ENCODE measurements at regions not wholly inside any gene's neighbourhood (a gene's known extent, or its start where the extent isn't known, plus 50 kb on each side); places are given as distances from the start of the nearest gene placed in this dataset.

GRCh38 chr5:98656796-98657195 lies 116.7 kb upstream of the RGMB start:
- no peak overlapping the region for H3K4me3 ChIP-seq (ENCODE audit: low read depth, low read length)
- in situ Hi-C loops (cut with HindIII; ENCODE audit: low sequenced_read_pairs), result no loop called here
- no peak for DNase-seq (ENCODE audit: low read depth)
- no peak for TF ChIP-seq CTCF (IDR thresholded peaks at IDR 0.05; ENCODE audit: low read depth, low read length, missing control alignments)

- in situ Hi-C loops (cut with HindIII; ENCODE audit: low sequenced_read_pairs), result no loop called here
- no peak for TF ChIP-seq CTCF (IDR thresholded peaks at IDR 0.05; ENCODE audit: low read depth, low read length, missing control alignments)
- DNase-seq (ENCODE audit: low read depth), result no peak
- H3K4me3 ChIP-seq (ENCODE audit: low read depth, low read length), result no peak overlapping the region
Observed at GRCh38 chr5:98657559-98657958, 115.9 kb upstream of the RGMB start.

- DNase-seq (ENCODE audit: low read depth), result peak; percentile 19
- no peak for TF ChIP-seq CTCF (IDR thresholded peaks at IDR 0.05; ENCODE audit: low read depth, low read length, missing control alignments)
- H3K4me3 ChIP-seq (ENCODE audit: low read depth, low read length), result no peak overlapping the region
- in situ Hi-C loops (cut with HindIII; ENCODE audit: low sequenced_read_pairs), result no loop called here
Observed at GRCh38 chr5:98663521-98663920, 109.9 kb upstream of the RGMB start.

- no peak for DNase-seq (ENCODE audit: low read depth)
- H3K4me3 ChIP-seq (ENCODE audit: low read depth, low read length), result no peak overlapping the region
- TF ChIP-seq CTCF (IDR thresholded peaks at IDR 0.05; ENCODE audit: low read depth, low read length, missing control alignments), result no peak
- in situ Hi-C loops (cut with HindIII; ENCODE audit: low sequenced_read_pairs), result no loop called here
Observed at GRCh38 chr5:98664736-98665135, 108.7 kb upstream of the RGMB start.

GRCh38 chr5:98679963-98680362 lies 93.5 kb upstream of the RGMB start:
- TF ChIP-seq CTCF (IDR thresholded peaks at IDR 0.05; ENCODE audit: low read depth, low read length, missing control alignments), result no peak
- no peak overlapping the region for H3K4me3 ChIP-seq (ENCODE audit: low read depth, low read length)
- DNase-seq (ENCODE audit: low read depth), result peak; percentile 22
- in situ Hi-C loops (cut with HindIII; ENCODE audit: low sequenced_read_pairs), result no loop called here

GRCh38 chr5:98690002-98690401 lies 83.5 kb upstream of the RGMB start:
- TF ChIP-seq CTCF (IDR thresholded peaks at IDR 0.05; ENCODE audit: low read depth, low read length, missing control alignments), result no peak
- H3K4me3 ChIP-seq (ENCODE audit: low read depth, low read length), result no peak overlapping the region
- DNase-seq (ENCODE audit: low read depth), result no peak
- in situ Hi-C loops (cut with HindIII; ENCODE audit: low sequenced_read_pairs), result no loop called here

- no peak for DNase-seq (ENCODE audit: low read depth)
- no peak for TF ChIP-seq CTCF (IDR thresholded peaks at IDR 0.05; ENCODE audit: low read depth, low read length, missing control alignments)
- in situ Hi-C loops (cut with HindIII; ENCODE audit: low sequenced_read_pairs), result no loop called here
- H3K4me3 ChIP-seq (ENCODE audit: low read depth, low read length), result no peak overlapping the region
Observed at GRCh38 chr5:98694902-98695301, 78.6 kb upstream of the RGMB start.

Data from astrocyte of the cerebellum (primary cell).